Activated CD4-positive, alpha-beta T cell treated with anti-CD3 and anti-CD28 coated beads for 48 hours (primary cell): ENCODE measurements at regions not wholly inside any gene's neighbourhood (a gene's known extent, or its start where the extent isn't known, plus 50 kb on each side); places are given as distances from the start of the nearest gene placed in this dataset.

Source experiments
- DNase-seq: peaks from one replicate; pipeline ENCODE4 v3.0.0-alpha.2; 2020

DNA sequence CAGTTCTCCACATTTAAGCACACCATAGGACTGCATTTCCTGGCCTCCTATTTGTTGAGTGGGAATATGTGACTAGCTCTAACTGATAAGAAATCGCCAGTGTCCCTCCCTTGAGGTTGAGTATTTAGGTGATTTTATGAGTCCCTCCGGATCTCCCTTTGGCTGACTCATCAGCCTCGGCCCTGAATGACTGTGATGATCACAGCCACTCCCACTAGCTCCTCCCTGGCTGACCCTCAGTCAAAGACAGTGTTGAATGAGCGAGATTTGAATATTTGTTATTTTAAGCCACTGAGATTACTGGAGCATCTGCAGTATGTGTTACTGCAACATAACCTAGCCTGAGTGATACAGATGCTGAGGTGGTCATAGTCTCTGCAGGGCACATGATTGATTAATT lies 515.3 kb downstream of the EPHB1 start:
- no peak for DNase-seq

DNA sequence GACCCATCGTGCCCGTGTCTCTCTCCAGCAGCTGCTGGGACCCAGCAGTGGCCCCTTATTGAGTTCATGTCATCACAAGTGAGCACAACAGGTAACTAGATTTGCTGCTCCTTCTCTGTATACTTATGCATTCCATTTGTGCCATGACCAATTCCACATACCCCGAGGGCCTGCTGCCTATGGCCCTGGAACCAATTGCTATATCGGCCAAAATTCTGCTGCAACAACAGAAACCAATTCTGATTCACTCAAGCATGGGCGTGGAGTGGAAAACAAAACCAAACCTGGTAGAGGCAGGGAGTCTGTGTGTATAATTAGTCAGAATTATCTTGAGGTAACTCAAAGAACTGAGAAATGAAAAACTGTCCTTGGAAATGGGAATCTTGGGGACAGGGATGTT lies 516.6 kb downstream of the EPHB1 start:
- no peak for DNase-seq

DNA sequence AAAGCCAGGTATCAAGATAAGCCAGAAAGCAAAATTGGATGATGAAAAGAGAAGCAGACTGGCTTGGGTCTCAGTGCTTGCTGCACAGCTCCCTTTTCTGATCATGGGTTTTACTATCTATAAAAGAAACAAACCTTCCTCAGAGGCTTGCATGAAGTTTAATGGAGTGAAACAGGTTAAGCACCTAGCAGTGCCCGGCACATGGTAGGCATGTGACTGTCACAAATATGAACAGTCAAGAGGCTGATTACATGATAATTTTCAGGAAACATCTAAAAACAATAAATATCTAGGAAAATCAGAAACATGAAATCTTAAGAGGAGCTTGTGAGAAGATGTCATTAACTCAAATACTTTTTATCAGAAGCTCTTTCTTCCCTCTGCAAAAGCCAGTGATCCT lies 519.2 kb downstream of the EPHB1 start:
- DNase-seq: no peak

DNA sequence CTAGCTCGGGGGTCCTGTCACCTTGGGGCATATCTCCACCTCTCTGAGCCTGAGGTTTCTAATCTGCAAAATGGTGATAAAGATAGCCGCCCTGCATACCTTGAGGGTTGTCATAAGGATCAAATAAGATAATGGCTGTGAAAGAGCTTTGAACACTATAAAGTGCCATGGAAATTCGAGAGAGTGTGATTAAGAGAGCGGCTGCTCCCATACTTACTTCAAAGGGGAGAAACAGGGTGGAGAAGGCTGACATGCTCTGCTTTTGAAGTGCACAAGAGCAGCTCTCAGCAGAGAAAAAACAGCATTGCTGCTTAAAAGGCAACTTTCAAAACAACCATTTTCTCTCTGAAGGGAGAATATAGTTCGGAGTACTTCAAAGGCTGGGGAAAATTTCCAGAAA lies 529.2 kb downstream of the EPHB1 start:
- DNase-seq: no peak

DNA sequence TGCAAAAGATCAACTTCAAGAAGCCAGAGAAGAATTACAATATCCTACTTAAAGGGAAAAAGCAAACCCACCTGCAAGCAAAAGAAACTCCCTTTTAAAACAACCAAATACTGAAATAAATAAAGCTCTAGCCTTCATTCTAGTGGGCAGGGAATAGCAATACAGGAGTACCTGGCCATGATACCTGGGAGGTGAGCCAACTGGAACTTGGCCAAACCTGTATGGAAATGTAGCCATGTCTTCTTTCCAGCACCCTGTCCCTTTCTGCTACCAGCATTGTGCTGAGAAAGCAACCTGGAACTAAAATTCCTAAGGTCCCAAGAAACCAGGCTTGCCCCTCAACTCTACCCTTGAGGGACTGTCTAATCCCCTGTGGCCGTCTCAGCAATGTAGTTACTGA lies 530.0 kb downstream of the EPHB1 start:
- no peak for DNase-seq

DNA sequence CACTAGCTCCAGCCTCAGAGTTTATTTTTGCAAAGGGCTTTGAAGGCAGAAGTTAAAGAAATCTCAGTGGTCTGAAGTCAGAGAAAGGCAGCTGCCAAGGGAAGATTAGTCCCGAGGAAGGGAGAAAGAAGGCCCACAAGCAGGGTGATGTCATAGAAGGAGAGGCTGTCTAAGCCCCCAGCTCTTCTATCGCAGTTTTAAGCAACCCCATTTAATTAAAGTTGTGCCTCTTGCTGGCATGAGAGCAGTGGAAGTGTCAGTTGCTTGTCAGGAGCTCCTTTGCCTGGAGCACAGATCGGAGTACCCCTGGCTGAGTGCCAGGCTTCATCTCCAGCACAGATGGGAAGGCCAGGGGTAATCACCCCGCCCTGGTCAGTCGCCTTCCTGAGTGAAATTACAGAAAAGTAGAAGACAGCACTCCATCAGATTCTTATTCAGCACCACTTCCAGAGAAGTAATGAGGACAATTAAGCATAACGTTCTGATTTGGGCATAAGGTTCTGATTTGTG lies 530.7 kb downstream of the EPHB1 start:
- DNase-seq: no peak

DNA sequence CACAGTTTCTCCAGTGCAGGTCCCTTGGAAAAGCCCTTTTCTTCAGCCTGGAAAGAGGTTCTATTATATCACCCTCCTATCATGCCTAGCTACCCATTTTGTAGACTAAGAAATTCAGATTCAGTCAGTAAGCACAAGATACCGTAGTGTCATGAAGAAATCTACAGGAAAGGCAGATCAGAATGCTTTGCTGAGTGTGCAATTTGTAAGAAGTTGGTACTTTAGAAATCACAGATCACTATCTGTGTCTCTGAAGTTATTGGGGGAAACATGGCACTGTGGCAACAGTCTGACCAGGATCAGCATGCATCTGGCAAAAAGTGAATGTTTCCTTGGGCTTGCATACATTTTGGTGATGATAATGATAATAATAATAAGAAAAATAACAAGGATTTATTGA lies 531.8 kb downstream of the EPHB1 start:
- no peak for DNase-seq

DNA sequence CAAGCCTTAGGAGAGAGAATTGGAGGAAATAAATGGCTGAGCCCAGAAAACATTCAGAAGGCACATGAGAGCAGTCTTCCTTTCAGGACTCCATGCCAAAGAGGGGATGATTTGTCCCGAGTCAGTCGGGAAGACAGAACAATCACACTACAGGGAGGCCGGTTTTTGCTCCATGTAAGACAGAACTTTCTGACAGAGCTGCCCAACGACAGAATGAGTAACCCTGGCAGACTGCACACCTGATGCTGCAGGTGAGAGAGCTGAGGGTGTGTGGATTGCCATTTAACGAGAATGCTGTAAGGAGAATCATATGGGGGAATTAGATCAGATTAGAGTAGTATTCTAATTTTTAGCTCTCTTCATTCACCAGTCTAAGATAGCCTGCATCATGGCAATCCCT lies 533.0 kb downstream of the EPHB1 start:
- DNase-seq: no peak

DNA sequence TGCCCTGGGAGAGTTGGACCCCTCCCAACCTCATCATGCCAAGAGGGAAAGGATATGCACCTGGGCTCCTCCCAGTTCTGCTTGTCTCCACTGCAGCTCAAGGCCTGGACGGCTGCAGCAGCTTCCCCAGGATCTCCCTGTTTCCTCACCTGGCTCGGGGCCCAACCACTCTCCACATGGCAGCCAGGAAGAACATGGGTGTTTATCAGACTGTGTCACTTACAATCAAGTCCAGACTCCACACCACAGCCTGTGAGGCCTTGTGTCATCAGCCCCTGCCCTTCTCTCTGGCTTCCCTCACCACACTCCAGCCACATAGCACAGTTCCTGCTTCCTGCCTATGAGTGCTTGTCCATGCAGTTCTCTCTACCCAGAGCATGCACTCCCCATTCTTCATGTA lies 534.4 kb downstream of the EPHB1 start:
- no peak for DNase-seq

- DNase-seq: no peak
Measured at GRCh38 chr3:135337192-135337591, 542.1 kb downstream of the EPHB1 start.

- DNase-seq: no peak
Measured at GRCh38 chr3:135348690-135349089, 553.6 kb downstream of the EPHB1 start.

GRCh38 chr3:135349254-135349948 lies 554.3 kb downstream of the EPHB1 start:
- DNase-seq: no peak

DNA sequence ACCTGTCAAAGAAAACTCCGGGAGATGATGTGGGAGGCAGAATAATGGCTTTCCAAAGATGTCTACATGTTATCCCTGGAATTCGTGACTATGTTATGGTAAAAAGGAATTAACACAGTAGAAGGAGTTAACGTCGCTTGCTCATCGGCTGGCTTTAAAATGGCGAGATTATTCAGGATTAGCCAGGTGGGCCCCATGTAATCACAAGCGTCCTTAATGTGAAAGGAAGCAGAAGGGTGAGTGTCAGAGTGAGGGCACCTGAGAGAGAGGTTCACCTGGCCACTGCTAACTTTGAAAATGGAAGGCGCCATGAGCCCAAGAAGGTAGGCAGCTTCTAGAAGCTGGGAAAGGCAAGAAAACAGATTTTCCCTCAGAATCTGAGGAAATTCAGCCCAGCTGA lies 557.2 kb downstream of the EPHB1 start:
- no peak for DNase-seq

DNA sequence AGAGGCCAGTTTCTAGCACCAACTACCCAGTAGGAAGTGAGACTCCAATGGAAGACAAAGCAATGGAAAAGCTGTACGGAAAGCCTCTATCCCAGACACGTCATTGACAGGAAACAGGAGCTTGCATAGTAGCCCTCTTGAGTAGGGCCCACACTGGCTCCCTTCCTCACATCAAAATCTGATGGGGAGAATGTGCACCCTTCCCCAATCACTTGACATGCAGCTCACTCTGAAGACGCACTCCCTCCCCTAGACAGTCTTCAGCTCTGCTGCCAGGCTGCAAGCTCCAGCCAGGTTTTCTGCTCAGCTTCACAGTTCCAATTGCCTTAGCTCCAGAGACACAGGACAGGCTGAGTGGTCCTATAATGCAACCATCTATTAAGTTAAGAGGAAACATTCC lies 567.8 kb downstream of the EPHB1 start:
- DNase-seq: no peak

DNA sequence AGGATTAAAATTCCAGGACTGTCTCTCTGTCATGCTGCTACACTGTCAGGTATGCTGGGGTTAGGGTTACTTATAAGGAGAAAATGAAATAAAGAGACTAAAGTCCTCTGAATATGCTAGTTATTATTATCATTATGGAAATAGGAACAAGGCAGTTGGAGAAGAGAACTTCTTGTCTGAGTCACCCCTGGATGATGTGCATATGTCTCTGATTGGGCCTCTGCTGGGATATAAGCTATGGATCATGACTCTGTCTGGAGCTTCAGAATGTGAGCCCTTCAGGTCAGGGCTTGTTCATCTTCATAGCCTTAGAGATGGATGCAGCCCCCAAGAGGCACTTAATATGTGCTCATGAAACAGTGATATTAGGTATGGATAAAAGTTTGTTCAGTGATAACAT lies 569.6 kb downstream of the EPHB1 start:
- DNase-seq: no peak

DNA sequence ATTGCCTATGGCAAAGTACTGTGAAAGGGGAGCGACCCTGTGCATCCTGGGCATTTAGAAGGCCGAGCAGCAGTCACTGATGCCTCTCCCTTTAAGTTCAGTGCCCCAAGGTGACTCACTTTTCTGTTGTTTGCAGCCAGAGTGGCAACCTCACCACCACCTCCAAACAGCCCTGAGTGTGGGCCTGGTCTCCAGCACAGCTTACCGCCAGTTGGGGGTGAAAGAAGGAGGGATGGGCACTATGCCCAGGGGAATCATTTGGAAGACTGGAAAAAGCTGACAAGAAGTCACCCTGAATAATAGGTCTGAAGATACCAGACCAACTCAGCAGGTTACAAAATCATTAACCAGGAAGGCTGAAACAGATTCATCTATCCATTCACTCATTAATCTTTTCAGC lies 571.8 kb downstream of the EPHB1 start:
- DNase-seq: no peak

DNA sequence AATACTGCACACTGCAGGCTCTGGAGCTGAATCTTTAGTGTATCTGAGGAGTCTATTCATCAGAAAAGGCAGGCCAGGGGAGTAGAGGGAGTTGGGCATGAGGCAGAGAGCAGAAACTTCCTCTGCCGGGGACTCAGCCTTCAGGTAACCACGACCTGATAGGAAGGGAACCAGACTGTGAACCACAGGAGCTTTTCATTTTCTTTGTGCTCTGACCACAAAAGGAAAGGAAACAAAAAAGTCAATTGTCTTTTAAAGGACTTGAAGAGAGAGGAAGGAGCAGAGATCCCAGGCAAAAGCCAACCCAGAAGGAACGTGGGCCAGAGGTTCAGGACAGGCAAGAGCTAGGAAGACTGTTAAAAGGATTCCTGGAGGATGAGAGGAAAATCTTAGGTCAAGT lies 573.3 kb downstream of the EPHB1 start:
- DNase-seq: no peak

DNA sequence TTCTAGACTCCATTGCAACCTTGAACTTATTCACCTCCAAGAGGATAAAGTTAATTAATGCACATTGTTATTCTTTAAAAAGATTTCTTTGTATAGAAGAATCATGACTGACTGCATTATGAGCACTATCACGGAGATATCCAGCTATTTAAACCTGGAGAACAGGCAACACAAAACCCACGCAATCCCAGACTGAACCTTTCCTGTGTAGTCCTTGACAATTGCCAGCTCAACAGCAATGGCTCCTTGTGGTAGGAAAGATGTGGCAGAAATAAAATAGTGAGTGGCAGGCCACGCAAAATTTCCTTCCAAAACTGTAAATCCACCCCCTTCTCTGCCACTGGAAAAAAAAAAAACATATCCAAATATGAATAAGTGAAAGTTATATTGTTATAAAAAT lies 573.7 kb downstream of the EPHB1 start:
- DNase-seq: no peak

GRCh38 chr3:135374571-135374970 lies 579.5 kb downstream of the EPHB1 start:
- no peak for DNase-seq

- no peak for DNase-seq
Measured at GRCh38 chr3:135382188-135382587, 583.3 kb upstream of the PPP2R3A start.

DNA sequence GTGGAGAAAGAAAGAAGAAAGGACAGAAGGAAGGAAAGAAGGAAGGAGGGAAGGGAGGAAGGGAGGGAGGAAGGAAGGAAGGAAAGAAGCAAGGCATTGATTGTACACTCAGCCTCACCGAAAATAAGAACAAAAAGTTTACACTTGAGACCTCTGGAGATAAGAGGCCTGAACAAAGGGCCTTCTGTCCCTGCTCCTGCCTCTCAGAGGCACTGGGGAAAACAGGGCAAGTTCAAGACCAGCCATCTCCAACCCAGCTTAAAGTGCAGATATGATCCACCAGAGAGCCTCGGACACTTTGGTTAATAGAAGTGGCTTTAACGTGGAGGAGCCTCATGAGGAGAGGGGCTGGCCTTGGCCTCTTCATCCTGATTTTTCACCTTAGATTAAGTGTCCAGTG lies 582.9 kb upstream of the PPP2R3A start:
- no peak for DNase-seq

DNA sequence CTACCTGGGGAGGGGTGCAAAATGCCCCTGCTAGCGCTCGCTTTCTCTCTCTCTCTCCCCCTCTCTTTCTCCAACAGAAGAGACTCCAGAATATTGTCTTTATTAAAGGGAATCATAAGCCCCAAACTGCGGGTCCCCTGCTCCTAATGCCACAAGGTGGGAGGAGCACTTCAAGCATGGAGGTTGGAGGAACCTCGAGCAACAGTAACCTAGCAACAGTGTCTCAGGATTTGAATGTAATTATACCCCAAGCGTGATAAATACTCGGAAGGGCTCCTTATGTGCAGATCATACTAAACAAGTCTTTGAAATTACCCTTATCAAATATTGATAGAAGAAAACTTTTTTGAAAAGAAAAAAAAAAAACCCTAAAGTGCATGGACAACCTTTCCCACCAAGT lies 582.2 kb upstream of the PPP2R3A start:
- no peak for DNase-seq

DNA sequence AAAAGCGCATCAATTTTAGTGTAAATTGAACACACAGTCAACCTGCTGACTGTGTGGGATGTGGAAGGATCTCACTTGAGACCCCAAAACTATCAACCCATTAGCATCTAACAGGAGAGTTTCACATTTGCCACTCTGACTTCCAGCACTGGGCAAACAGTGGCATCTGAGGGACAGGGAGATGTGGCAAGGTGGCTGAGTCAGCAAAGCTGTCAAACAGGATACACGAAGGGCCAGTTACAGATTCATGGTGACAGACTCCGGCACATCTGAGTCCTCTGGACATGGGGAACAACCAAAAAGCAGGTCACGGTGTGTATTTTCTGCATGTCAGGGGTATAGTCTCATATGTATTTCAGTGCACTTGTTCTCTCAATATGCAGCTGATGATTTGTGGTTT lies 573.4 kb upstream of the PPP2R3A start:
- no peak for DNase-seq

- DNase-seq: no peak
Measured at GRCh38 chr3:135393159-135393558, 572.4 kb upstream of the PPP2R3A start.

- DNase-seq: no peak
Measured at GRCh38 chr3:135393898-135394525, 571.5 kb upstream of the PPP2R3A start.
